PC-3 (cell line): ENCODE measurements at regions not wholly inside any gene's neighbourhood (a gene's known extent, or its start where the extent isn't known, plus 50 kb on each side); places are given as distances from the start of the nearest gene placed in this dataset.

Experiments used
- CTCF ChIP-seq: fragments of 300-600 bp; sonication (generic); conservative IDR thresholded peaks from 2 replicates; pipeline ENCODE4 v1.5.1; 2017; ENCODE audit warnings: antibody characterized with exemption, low read depth, mild to moderate bottlenecking, low read length
- EZH2 ChIP-seq: fragments of 300-600 bp; sonication (generic); IDR thresholded peaks from one replicate; pipeline ENCODE4 v1.6.1; 2017; ENCODE audit warnings: antibody characterized with exemption, mild to moderate bottlenecking, low read length; ENCODE audit not compliant: unreplicated experiment

GRCh38 chr1:170426596-170426995 lies 105.4 kb upstream of the GORAB start:
- TF ChIP-seq CTCF (no peak), EZH2 (no peak)
